ENCODE measurements at regions not wholly inside any gene's neighbourhood (a gene's known extent, or its start where the extent isn't known, plus 50 kb on each side); places are given as distances from the start of the nearest gene placed in this dataset.

DNA sequence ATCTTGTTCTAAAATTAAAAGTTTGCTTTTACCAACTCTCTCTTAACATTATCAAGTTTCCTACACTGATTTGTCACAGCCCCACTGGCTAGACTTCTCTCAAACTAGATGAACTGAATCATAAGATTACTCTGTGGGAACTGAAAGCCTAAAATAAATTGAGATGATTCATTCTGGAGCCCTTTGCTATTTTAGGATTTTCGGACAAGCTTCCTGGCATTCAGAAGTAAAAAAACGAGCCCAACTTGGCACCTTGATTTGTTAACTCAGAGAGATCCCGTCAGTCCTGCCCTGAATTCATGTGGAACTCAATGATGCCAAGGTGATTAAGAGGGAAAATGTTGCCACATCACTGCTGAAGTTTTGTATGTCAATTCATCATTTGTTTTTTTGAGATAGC, 122.0 kb upstream of the NRSN1 start:
- DNase-seq = no peak

DNA sequence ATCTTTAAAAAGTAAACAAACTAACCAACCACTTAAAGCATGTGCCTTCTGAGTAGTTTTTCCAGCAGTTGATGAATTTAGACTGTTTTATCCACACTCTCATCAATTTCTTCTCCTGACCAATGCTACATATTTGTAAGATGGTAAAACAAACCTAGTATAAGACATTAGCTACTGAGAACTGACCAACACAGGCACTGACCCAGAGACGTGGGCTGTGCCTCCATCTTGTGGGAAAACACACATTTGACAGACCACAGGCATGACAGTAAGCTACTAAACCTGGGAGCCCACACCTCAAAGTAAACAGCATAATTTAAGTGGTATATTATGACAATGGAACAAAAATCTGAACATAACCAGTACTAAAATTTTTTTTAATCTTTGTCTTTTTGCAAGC, 121.4 kb upstream of the NRSN1 start:
- no peak for DNase-seq

DNA sequence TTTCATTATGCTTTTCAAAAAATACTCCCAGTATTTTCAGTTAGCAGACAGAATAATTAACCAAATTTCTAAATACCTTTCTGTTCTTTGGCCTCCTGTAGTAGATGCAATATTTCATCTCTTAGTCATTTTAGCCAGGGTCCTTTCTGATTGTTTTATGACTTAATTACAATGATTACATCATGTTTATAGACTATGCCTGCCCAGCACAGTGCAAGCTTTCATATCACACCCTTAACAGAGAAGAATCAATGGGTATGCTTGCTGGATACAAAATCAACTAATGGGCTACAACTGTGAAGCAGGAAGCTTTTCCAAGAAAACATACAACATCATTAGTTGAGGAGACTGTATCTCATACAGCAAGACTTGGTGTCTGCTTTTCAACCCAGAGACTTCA, 119.8 kb upstream of the NRSN1 start:
- DNase-seq = no peak

DNA sequence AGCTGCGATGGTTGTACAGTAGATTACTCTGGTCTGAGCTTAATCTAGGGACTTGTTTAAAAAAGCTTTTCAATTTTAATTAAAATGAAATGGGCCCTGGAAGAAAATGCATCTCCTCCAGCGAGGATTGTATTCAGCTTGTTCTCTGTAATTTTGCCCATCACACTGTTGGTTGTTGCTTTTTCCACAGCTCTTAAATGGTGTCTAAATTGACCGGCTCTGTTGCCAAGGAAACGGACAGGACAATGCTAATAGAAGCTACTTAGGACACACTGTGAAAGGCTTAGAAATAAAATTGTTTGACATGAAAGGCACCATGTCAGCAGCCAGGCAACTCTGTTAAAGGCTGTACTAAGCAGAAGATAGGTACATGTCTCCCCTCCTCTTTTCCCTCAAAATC, 116.7 kb upstream of the NRSN1 start:
- DNase-seq = no peak

DNA sequence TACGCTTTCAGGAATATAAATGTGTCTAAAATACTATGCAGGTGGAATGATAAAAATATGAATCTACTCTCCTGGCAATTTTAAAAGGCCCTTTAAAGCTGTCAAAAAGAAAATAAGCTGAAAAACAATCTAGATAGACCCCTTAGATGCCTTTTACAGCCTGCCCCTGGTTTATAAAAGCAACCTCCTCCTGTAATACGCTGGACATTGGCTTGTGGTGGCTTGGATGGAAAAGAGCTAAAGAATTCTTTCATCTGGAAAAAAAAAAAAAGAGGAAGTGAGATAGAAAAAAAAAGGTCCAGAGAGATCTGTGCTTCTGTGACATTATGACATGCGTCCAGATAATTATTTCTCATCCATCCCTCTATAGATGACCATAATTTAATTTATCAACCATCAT, 115.9 kb upstream of the NRSN1 start:
- DNase-seq = no peak

DNA sequence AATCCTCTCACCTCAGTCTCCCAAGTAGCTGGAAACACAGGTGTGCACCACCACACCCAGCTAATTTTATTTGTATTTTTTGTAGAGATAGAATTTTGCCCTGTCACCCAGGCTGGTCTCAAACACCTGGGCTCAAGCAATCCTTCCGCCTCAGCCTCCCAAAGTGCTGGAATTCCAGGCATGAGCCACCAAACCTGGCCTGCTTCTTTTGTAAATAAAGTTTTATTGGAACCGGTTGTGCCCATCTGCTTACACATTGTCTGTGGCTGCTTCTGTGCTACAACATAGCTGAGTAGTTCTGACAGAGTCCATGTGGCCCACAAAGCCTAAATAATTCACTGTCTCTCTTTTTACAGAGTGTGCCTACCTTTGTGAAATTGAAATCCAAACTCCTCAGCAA, 109.7 kb upstream of the NRSN1 start:
- DNase-seq = no peak

DNA sequence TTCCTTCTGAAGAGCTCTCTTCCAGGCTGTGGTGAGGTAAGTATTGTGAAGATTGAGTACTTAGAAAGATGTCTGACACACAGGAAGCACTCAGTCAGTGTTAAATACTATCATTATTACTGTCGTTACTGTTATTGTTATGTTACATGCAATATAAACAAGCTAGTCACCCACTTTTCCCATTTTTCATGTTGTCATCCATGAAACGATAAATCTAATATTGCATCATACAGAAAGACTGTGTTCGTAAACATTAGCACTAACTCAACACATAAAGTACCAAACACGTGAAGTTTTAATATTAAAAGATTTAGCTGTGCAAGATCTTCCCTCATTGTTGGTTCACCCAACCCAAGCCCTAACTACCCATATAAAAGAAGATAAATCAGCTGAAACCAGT, 109.2 kb upstream of the NRSN1 start:
- no peak for DNase-seq

DNA sequence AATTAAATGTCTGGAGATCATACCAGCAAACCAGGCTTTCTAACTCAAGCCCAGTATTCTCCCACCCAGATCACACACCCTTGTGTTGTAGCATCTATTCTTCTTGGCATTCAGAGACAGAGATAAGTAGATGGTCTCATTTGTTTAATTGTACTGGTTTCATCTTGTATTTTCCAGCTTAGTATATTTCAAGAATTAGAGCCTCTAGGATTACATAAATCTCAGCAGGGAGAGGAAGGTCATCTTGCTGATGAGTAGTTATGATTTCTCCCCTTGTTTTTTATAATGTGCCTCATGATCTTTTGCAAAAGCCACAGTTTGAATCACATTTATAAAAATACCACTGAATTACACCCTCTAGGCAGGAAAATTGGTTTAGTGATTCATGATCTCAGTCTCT, 106.6 kb upstream of the NRSN1 start:
- no peak for DNase-seq

DNA sequence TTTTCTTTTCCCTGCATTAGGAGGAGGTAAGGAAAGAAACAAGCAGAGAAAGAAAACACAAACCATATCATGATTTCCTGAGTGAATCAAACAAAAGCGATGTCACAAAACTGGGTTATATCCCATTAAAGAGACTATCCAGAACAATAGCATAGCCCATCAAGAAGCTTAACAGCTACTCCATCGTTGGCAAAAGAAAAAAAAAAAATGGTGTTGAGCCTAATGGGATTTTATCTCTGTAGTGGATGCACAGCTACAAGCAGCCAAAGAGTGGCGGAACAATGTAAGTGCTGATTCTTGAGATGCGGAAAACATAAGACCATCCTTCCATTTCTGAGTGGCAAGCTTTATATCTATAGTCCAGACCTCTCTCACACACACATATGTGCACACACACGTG, 106.2 kb upstream of the NRSN1 start:
- no peak for DNase-seq

DNA sequence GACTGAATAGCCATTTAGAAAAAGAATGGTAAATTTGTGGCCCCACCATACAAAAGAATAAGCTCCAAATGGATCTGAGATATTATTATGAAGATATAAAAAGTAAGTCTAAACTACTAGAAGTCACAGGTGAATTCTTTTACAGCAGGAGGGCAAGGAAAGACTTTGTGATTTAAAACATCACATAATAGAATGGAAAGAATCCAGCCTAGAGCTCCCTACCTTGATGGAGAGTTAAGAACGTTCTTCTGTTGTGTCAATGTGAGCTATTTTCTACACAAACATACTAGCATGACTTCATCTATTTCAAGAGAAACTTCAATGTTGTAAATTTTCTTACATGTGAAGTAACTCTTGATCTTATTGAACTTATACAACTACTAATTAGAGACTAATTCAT, 100.0 kb upstream of the NRSN1 start:
- no peak for DNase-seq

DNA sequence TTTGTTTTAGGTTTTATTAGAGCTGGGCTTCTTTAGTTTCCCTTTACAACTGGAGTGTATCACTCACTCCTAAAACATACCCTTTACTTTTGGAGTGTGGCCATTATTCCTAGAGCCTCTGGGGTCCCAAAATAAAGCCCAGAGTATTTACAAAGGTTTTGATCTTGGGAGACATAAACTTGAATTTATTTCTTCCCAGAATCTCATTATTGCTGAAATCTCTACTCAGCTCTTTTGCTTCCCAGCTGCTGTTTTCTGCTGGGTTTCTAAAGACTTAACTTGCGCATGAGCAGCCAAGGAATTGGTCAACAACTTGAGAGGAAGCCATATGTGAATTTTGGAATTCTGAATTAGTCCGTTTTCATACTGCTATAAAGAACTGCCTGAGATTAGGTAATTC, 94.5 kb upstream of the NRSN1 start:
- no peak for DNase-seq

DNA sequence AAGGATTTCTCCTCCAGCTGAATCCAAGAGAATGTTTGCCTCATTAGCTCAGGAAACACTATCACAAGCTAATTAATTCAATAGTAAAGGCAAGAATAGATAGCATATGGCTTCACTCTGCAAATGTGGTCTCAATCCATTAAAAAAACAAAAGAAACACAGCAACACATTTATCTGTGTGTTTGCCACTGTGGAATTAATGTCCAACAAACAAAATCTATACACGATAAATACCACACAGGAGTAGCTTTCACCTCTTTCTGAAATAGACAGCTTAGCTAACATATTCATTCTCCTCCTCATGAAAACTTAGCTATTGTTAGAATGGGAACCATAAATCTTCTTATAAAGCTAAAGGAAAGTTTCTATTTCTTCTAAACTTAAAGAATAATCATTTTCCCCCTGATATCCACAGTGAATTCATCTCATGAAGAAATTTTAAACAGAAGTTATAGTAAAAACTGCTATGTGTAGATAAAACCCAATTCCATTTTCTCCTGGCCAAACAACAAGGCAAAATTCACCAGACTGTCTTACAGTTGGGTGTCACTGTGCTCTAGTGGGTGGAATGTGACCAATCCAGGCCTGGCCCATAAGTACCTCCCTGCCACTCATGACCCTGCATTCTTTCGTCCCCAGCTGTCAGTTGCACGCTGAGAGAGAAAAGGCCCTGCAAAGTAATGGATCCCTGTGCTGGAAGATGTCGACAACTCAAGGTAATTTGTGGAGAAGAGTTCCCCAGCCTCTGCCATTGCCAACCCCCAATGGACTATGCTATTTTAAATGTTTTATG, 92.9 kb upstream of the NRSN1 start:
- no peak for DNase-seq

DNA sequence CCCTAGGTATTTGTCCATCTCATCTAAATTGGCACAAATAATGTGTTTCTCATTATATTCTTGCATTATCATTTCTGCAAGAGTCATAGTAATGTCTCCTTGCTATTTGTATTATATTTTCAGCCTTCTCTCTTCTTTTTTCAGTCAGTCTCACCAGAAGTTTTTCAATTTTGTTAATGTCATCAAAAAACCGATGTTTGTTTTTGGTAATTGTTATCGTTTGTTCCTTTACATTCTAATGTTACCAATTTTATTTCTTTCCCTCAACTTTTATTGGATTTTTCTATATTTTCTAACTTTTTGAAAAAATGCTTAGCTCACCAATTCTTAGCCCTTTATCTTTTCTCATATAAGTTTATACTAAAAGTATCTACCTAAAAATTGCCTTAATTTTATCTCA, 82.2 kb upstream of the NRSN1 start:
- no peak for DNase-seq

DNA sequence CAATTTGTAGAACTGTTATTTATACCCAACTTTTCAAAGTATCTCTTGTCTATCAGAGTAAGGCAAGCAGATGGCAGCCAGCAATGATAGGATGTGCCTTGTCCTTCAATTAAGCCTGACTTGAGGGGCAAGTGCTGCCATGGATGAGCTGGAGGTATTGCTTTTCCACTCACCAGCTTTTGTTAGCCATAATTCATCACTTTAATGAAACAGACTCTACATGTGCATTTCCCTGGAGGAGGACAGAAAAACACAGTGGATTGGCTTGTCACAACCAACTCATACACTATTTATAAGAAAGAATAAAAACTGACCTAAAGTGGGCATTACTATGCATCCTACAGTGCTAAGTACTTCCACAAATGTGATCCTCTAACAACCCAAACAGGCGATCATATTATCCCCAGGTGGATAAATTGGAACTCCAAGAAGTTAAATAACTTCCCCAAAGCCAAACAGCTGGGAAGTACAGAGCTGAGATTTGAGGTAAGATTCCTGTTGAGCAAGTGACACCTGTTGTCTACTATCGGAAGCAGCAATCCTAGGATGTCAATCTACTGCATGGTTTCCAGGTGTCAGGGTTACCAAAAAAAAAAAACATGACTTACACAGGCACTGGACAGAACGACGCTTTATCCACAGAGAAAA, 73.9 kb upstream of the NRSN1 start:
- DNase-seq = no peak

DNA sequence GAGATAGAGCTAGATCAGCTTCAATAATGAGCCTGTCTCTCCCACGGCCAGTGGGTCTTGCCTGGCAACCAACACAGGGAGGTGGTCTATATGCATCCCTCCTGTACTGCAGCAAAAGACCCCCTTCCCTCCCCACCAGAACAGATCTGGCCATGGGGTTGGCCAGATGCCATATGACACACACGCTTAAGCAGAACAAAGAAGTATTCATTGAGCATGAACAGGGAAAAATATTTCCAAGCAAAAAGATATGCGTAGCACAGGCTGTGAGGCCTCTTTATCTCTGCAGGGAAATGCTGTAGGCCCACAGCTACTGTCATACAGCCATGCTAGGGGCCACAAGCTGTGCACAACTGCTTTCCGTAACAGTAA, 73.4 kb upstream of the NRSN1 start:
- no peak for DNase-seq

DNA sequence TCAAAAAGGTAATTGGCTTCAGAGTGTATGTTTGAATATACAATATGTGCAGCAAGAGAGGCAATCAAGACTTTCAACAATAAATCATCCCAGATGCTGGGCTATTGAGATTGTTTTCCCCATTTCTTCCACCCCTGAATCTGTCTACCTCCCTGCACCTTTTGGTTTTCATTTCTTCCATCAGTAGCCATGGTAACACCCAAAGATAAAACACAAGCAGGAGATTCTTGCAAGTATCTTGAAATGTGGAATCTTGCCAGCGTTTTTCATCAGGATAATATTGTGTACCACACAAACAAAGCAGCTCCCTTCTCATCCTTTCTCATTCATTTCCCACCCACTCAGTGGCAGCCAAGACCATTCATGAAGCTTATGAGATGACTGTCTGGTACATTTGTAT, 73.0 kb upstream of the NRSN1 start:
- no peak for DNase-seq

DNA sequence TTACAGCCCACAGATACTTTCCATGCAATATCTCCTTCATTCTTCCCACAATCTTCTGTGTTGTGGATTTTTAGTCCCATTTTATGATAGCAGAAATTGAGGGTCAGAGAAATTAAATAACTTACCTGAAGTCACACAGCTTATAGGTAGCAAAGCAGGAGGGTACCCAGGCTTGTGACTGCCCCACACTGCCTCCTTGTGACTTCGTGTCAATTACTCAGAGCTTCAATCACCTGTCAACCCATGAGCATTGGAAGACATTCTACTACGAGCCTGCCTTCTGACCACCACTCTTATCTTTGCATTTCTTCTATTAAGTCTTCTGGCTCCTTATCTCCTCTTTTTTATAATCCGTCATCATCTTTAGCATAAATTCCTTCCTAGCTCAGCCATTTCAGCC, 71.6 kb upstream of the NRSN1 start:
- no peak for DNase-seq

DNA sequence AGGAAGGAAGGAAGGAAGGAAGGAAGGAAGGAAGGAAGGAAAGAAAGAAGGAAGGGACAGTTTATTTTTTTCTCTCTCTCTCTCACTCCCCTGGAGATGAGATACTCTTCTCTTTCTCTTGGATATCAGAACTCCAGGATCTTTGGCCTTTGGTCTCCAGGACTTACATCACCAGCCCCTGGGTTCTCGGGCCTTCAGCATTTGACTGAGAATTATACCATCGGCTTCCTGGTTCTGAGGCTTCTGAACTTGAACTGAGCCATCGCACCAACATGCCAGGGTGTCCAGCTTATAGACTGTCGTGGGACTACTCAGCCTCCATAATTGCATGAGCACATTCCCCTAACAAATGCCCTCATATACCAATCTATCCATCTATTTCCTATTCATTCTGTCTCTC, 69.4 kb upstream of the NRSN1 start:
- no peak for DNase-seq

DNA sequence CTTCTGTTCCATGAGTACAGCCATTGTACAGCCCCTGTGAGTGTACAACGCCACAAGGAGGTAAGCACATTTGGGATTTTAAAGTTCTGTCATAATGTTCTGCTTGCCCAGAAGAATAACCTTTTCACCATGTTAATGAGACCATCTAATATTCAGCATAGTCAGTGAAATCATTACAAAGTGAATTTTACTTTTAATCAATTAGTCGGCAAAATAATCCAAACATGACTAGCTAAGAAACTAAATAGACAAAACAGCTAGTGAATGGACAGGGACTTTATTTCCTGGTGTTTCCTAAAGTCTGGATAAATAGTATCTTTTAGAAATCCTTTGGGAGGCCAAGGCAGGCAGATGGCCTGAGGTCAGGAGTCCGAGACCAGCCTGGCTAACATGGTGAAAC, 69.0 kb upstream of the NRSN1 start:
- no peak for DNase-seq

DNA sequence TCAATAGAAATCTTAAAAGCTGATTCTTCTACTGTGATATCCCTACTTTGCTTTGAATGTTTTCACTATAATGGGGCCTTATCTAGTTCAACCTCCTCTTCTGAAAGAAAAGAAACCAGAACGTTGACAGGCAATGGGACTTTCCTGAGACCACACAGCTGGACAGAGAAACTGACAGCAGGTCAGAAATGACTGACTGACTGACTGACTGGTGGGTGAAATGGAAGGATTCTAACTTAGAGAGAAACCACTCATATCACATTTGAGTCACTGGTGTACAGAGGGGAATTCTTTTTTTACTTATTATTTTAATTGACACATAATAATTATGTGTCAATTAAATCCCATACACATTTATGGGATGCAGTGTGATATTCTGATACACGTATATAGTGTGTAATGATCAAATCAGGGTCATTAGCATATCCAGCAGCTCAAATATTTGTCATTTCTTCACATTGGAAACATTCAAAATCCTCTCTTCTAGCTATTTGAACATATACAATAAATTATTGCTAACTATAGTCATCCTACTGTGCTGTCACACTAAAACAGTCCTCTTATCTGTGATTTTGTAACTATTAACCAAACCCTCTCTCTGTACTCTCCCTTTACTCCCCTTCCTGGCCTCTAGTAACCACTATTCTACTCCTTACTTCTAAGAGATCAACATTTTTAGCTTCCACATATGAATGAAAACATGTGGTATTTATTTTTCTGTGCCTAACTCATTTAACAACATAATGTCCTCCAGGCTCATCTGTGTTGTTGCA, 64.8 kb upstream of the NRSN1 start:
- peak; percentile 55 for DNase-seq

DNA sequence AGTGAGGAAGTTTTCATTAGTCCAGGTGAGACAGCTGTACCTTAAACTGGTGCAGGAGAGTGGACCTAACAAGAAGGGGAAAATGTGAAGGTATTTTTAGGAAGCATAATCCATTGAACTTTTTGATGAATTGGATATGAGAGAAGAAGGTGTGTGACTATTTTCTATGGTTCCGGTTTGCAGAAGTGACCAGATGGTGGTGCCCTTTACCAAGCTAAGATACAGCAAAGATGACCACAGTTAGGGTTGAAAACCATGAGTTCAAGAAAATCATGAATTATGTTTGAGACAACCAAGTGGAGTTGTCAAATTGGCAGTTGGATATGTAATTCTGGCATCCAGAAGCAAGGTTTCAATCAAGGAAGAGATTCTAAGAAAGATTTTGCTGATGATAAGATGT, 61.9 kb upstream of the NRSN1 start:
- no peak for DNase-seq

DNA sequence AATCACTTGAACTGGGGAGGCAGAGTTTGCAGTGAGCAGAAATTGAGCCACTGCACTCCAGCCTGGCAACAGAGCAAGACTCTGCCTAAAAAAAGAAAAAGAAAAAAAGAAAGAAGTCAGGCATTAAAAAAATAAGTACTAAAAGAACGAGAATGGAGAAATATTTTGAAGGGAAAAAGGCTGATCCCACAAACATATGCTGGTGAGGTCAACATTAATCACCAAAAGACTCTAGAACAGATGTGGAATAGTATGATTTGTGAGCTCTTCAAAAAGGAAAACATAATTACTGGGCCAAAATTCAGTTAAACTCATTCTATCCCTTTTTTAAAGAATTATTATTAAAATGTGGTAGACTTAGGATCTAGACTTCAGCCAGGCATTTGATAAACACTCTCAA, 61.2 kb upstream of the NRSN1 start:
- no peak for DNase-seq

DNA sequence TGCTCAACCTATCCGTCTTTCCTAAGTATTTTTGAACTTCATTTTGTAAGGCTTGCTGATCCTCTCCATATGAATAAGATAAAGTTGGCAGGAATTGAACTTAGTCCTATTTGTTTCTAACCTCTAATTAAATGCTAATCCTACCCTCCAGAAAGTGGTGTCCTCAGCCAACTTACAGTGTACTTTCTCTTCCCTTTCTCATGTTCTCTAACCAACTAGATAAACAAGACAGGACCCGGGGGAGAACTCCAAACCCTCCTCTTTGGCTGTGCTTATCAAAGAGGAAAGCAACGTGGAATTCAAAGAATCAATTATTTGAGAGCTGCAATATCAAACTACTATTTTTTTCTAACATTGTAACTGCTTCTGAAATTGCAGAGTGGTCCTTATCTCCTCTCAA, 56.5 kb upstream of the NRSN1 start:
- no peak for DNase-seq

DNA sequence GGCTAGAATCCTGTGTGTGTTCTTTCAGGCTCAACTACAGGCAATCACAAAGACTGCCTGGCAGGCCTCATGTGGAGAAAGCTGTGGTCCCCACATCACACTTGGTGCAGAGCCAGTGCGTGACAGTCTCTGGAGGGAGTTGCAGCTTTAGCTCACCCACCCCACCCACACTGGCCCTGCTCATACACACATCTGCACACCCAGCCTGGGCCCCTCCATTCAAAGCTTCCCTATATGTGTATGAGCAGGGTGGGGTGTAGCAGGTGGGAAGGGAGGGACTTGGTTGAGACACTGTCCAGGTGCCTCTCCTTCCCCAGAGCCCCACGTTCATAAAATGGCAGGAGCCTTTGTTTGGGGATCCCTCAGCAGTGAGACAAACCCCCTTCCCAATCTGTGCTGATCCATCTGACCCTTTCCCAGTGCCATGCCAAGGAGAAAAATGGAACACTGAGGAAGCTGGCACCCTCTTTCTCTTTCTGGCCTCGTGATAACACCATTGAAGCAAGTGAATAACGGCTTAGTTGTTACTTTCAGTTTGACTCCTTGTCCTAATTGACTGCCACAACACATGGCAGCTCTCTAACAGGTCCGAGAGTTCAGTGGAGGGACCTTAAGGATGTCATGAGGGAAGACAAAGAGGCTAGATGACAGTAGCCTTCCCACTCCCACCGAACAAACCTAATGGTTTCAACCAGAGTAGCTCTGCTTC, 53.8 kb upstream of the NRSN1 start:
- DNase-seq = no peak

All from activated CD4-positive, alpha-beta T cell treated with anti-CD3 and anti-CD28 coated beads, Interleukin-10, Interleukin-2, amounts not matched to agents 100 ng/mL and 50 ng/mL, durations not matched to agents 16 hours and 8 hours (primary cell).